ENCODE measurements at regions not wholly inside any gene's neighbourhood (a gene's known extent, or its start where the extent isn't known, plus 50 kb on each side); places are given as distances from the start of the nearest gene placed in this dataset.

GRCh38 chr19:30677702-30678101 is 305.5 kb downstream of the ZNF536 start:
- intact Hi-C loops (cut with DNase I) = no loop called here
- Histone ChIP-seq H3K4me1 (replicated peaks) (no peaks in the 10 kb centered on the region), H3K4me3 (no peak overlapping the region), H3K9me3 (no peaks in the 10 kb centered on the region), H3K36me3 (no peaks in the 10 kb centered on the region), H3K27ac (no peak overlapping the region), H3K27me3 (replicated peaks; ENCODE audit: insufficient read depth) (no peaks in the 10 kb centered on the region)
- 80% methylated on average over 6 of the region's 6 CpGs for WGBS
- TF ChIP-seq CTCF (IDR thresholded peaks at IDR 0.05) = no peak
- DNase-seq (ENCODE audit: low spot score) = no peak

- intact Hi-C loops (cut with DNase I) = no loop called here
- Histone ChIP-seq H3K27ac (no peak overlapping the region), H3K36me3 (no peaks in the 10 kb centered on the region), H3K4me1 (replicated peaks) (no peaks in the 10 kb centered on the region), H3K27me3 (replicated peaks; ENCODE audit: insufficient read depth) (no peaks in the 10 kb centered on the region), H3K4me3 (no peak overlapping the region), H3K9me3 (no peaks in the 10 kb centered on the region)
- WGBS = 53% methylated on average over 8 of the region's 8 CpGs
- TF ChIP-seq POLR2AphosphoS5 (IDR thresholded peaks at IDR 0.05) (peak; percentile 4), CTCF (IDR thresholded peaks at IDR 0.05) (no peak), POLR2A (IDR thresholded peaks at IDR 0.05) (no peak)
- no peak for DNase-seq (ENCODE audit: low spot score)
These were observed 305.0 kb downstream of the ZNF536 start for GRCh38 chr19:30676990-30677679.

- TF ChIP-seq POLR2A (IDR thresholded peaks at IDR 0.05) (no peak), POLR2AphosphoS5 (IDR thresholded peaks at IDR 0.05) (no peak), CTCF (IDR thresholded peaks at IDR 0.05) (no peak)
- H3K9me3 ChIP-seq = no peaks in the 10 kb centered on the region
- WGBS = 93% methylated on average over 7 of the region's 7 CpGs
- H3K36me3 ChIP-seq = no peaks in the 10 kb centered on the region
- no peak overlapping the region for H3K4me3 ChIP-seq
- intact Hi-C loops (cut with DNase I) = no loop called here
- no peaks in the 10 kb centered on the region for H3K27me3 ChIP-seq (replicated peaks; ENCODE audit: insufficient read depth)
- DNase-seq (ENCODE audit: low spot score) = no peak
- no peak overlapping the region for H3K27ac ChIP-seq
- H3K4me1 ChIP-seq (replicated peaks) = no peaks in the 10 kb centered on the region
These were observed 302.9 kb downstream of the ZNF536 start for GRCh38 chr19:30675086-30675485.

- WGBS = 91% methylated on average over 6 of the region's 6 CpGs
- intact Hi-C loops (cut with DNase I) = no loop called here
- H3K27me3 ChIP-seq (replicated peaks; ENCODE audit: insufficient read depth) = no peaks in the 10 kb centered on the region
These were observed 302.5 kb downstream of the ZNF536 start for GRCh38 chr19:30674656-30675055.

More at GRCh38 chr19:30674656-30675055, 302.5 kb downstream of the ZNF536 start:
- H3K27ac ChIP-seq = no peak overlapping the region
- H3K4me3 ChIP-seq = no peak overlapping the region
- no peak for TF ChIP-seq POLR2AphosphoS5 (IDR thresholded peaks at IDR 0.05)
- no peak for TF ChIP-seq CTCF (IDR thresholded peaks at IDR 0.05)
- no peak for TF ChIP-seq POLR2A (IDR thresholded peaks at IDR 0.05)
- H3K36me3 ChIP-seq = no peaks in the 10 kb centered on the region
- no peaks in the 10 kb centered on the region for H3K4me1 ChIP-seq (replicated peaks)
- H3K9me3 ChIP-seq = no peaks in the 10 kb centered on the region
- no peak for DNase-seq (ENCODE audit: low spot score)

All from prostate gland (tissue), 2 donors.